ENCODE measurements at regions not wholly inside any gene's neighbourhood (a gene's known extent, or its start where the extent isn't known, plus 50 kb on each side); places are given as distances from the start of the nearest gene placed in this dataset.

- TF ChIP-seq POLR2A (IDR thresholded peaks at IDR 0.05; ENCODE audit: low read depth), result no peak
- TF ChIP-seq, protein P1, sequence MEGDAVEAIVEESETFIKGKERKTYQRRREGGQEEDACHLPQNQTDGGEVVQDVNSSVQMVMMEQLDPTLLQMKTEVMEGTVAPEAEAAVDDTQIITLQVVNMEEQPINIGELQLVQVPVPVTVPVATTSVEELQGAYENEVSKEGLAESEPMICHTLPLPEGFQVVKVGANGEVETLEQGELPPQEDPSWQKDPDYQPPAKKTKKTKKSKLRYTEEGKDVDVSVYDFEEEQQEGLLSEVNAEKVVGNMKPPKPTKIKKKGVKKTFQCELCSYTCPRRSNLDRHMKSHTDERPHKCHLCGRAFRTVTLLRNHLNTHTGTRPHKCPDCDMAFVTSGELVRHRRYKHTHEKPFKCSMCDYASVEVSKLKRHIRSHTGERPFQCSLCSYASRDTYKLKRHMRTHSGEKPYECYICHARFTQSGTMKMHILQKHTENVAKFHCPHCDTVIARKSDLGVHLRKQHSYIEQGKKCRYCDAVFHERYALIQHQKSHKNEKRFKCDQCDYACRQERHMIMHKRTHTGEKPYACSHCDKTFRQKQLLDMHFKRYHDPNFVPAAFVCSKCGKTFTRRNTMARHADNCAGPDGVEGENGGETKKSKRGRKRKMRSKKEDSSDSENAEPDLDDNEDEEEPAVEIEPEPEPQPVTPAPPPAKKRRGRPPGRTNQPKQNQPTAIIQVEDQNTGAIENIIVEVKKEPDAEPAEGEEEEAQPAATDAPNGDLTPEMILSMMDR (IDR thresholded peaks at IDR 0.05), result no peak
- no peak for TF ChIP-seq EP300 (IDR thresholded peaks at IDR 0.05)
Observed at GRCh38 chrX:49753691-49754090, 57.9 kb upstream of the PAGE1 start.
